22Rv1 (cell line): ENCODE measurements at regions not wholly inside any gene's neighbourhood (a gene's known extent, or its start where the extent isn't known, plus 50 kb on each side); places are given as distances from the start of the nearest gene placed in this dataset.

Experiments used
- H3K27ac ChIP-seq: fragments of 450-650 bp; 2 replicates; pipeline ENCODE4 v1.5.1; 2017
- ZFX ChIP-seq: fragments of 450-650 bp; IDR thresholded peaks from 2 replicates; pipeline ENCODE4 v1.6.1; 2017; ENCODE audit warnings: antibody characterized with exemption, borderline replicate concordance
- TF ChIP-seq, protein P1 (sequence below): fragments of 450-650 bp; IDR thresholded peaks from 2 replicates; pipeline ENCODE4 v1.5.1; 2017; ENCODE audit warnings: mild to moderate bottlenecking

- H3K27ac ChIP-seq = no peak overlapping the region
- TF ChIP-seq, protein P1, sequence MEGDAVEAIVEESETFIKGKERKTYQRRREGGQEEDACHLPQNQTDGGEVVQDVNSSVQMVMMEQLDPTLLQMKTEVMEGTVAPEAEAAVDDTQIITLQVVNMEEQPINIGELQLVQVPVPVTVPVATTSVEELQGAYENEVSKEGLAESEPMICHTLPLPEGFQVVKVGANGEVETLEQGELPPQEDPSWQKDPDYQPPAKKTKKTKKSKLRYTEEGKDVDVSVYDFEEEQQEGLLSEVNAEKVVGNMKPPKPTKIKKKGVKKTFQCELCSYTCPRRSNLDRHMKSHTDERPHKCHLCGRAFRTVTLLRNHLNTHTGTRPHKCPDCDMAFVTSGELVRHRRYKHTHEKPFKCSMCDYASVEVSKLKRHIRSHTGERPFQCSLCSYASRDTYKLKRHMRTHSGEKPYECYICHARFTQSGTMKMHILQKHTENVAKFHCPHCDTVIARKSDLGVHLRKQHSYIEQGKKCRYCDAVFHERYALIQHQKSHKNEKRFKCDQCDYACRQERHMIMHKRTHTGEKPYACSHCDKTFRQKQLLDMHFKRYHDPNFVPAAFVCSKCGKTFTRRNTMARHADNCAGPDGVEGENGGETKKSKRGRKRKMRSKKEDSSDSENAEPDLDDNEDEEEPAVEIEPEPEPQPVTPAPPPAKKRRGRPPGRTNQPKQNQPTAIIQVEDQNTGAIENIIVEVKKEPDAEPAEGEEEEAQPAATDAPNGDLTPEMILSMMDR = no peak
- no peak for TF ChIP-seq ZFX
Measured at GRCh38 chr10:60728056-60728455, 50.2 kb upstream of the CDK1 start.

DNA sequence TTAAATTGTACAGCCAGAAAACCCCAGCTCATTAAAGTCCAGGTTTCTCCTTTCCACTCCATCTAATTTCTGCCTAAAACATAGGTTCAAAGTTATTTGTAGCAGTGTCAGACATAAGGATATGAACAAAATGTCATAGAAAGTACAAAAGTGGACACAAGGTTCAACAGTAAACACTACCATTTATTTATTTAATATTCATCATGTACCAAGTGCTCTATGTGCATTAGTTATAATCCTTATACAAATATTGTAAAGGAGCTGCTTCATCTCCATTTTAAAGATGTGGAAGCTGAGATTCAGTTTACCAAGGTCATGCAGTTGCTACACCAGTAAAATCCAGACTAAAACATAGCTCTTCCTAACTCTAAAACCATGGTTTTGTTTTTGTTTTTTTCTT lies 52.0 kb upstream of the CDK1 start:
- H3K27ac ChIP-seq = peak overlapping the region; percentile 55
- TF ChIP-seq, protein P1 = no peak
- no peak for TF ChIP-seq ZFX

GRCh38 chr10:60722623-60723022 lies 55.7 kb upstream of the CDK1 start:
- no peak overlapping the region for H3K27ac ChIP-seq
- TF ChIP-seq ZFX = no peak
- TF ChIP-seq, protein P1 = no peak

DNA sequence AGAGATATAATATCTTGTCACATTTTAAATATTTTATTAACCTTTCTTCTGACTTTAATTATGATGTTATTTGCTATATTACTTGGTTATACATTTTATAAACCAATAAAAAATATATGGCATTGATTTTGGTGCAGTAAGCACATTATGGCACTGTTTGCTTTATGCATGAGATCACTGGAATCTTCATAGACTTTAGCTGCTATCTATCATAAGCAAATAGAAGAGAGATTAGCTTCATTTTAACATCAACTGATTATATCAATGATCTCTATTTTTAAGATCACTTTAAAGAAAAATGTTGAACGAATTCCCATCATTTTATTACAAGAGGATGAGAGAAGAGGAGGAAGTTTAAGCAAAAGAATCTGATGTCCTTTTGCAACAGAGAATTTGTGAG lies 58.6 kb upstream of the CDK1 start:
- TF ChIP-seq ZFX = no peak
- TF ChIP-seq, protein P1 = no peak
- peak overlapping the region; percentile 14; the same call in 1 of the 2 replicates for H3K27ac ChIP-seq

DNA sequence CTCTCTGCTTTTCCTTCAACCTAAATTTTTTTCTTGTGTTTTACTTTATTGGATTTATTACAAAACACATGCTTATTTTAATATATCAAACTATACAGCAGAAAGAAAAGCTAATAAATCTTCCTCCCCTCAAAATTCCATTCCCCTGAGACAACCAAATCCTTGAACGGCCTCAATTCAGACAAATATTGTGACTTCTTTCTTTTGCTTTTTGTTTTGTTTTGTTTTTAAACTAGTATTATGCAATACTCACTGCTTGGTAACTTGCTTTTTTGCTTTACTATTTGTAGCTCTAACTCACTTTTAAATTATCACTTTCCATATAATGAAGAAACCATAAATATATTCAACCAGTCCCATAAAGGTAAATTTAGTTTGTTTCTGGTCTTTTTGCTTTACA lies 59.4 kb upstream of the CDK1 start:
- TF ChIP-seq, protein P1 = no peak
- TF ChIP-seq ZFX = no peak
- 0 out of 2 replicates have a peak overlapping the region, but pooled peaks have one; percentile 14 for H3K27ac ChIP-seq

GRCh38 chr10:60717852-60718251 lies 60.4 kb upstream of the CDK1 start:
- TF ChIP-seq, protein P1 = no peak
- TF ChIP-seq ZFX = no peak
- H3K27ac ChIP-seq = no peak overlapping the region

GRCh38 chr10:60714233-60714632 lies 64.0 kb upstream of the CDK1 start:
- TF ChIP-seq, protein P1 = no peak
- TF ChIP-seq ZFX = no peak
- H3K27ac ChIP-seq = no peak overlapping the region
